ENCODE measurements at regions not wholly inside any gene's neighbourhood (a gene's known extent, or its start where the extent isn't known, plus 50 kb on each side); places are given as distances from the start of the nearest gene placed in this dataset.
A peak's percentile ranks its signal among the peaks of the same experiment; 100 is the strongest.

GRCh38 chr16:61370564-61370963 lies 665.7 kb downstream of the CDH8 start:
- no peak overlapping the region for H3K9ac ChIP-seq (ENCODE audit: control insufficient read depth, insufficient read depth, low read length)
- H3K4me3 ChIP-seq: no peak overlapping the region
- H3K27me3 ChIP-seq (replicated peaks in 1 of 2; ENCODE audit: control insufficient read depth in 2 of 2, insufficient read depth in 2 of 2, low read length in 1 of 2): no peaks in the 10 kb centered on the region
- POLR2A ChIA-PET: no interaction called here
- H3K79me2 ChIP-seq (ENCODE audit: control insufficient read depth, insufficient read depth, low read length): no peaks in the 10 kb centered on the region
- no peak for DNase-seq (ENCODE audit: low read depth, low spot score)
- peak; percentile 66 for ATAC-seq
- TF ChIP-seq PKNOX1 (IDR thresholded peaks at IDR 0.05) (peak; percentile 29; the same call in 1 of the 2 replicates), TCF12 (IDR thresholded peaks at IDR 0.05; ENCODE audit: low read depth, low read length) (no peak), FOS (IDR thresholded peaks at IDR 0.05; ENCODE audit: borderline replicate concordance, extremely low read depth, insufficient read length) (no peak)
- no peak overlapping the region for H3K27ac ChIP-seq (ENCODE audit: control insufficient read depth, insufficient read depth)
- BruUV-seq (replicated peaks): no TSS peak
- no peaks in the 10 kb centered on the region for H3K36me3 ChIP-seq (ENCODE audit: control insufficient read depth in 2 of 2, insufficient read depth in 2 of 2, low read length in 1 of 2)
- H3K9me3 ChIP-seq (replicated peaks; ENCODE audit: control insufficient read depth, insufficient read depth, low read length): no peaks in the 10 kb centered on the region
- RAD21 ChIA-PET (ENCODE audit: unreplicated experiment): no interaction called here
- CTCF ChIA-PET: no interaction called here
- H2AFZ ChIP-seq (ENCODE audit: control insufficient read depth, low read depth, low read length): no peak overlapping the region
- SMC1A ChIA-PET (ENCODE audit: uncharacterized antibody, unreplicated experiment): no interaction called here
- H4K20me1 ChIP-seq (ENCODE audit: control insufficient read depth, insufficient read depth): no peaks in the 10 kb centered on the region
- no peak overlapping the region for H3K4me2 ChIP-seq (ENCODE audit: control insufficient read depth, insufficient read depth)
- no peak for FAIRE-seq
- WGBS (ENCODE audit: insufficient coverage, insufficient replicate concordance, low lambda C conversion rate, missing lambda C conversion rate): 2% methylated on average over 2 of the region's 2 CpGs
- in situ Hi-C loops (cut with MboI) (no loop called here), intact Hi-C loops (cut with micrococcal nuclease; ENCODE audit: unreplicated experiment) (no loop called here)
- no peaks in the 10 kb centered on the region for H3K4me1 ChIP-seq (ENCODE audit: control insufficient read depth, insufficient read depth, low read length)

DNA sequence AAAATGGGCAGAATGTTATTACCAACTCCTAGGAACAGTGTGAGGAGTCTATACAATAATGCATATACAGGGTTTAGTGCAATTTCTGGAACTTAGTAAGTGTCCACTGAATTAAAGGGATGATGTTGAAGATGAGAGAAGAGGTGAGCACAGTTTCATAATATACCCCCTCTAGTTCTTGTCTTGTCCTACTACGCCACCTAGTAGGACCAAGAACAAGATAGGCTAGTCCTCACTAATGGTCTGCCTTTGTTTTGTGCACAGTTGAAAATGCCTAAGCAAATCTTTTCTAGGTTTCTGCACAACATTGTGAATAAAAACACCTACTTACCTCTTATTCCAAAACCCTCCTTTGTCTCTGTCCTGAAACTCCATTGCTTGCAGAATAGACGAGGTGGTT lies 670.2 kb downstream of the CDH8 start:
- no peak for FAIRE-seq
- WGBS (ENCODE audit: insufficient coverage, insufficient replicate concordance, low lambda C conversion rate, missing lambda C conversion rate): 17% methylated on average over 2 of the region's 2 CpGs
- CTCF ChIA-PET: no interaction called here
- no peak overlapping the region for H3K9ac ChIP-seq (ENCODE audit: control insufficient read depth, insufficient read depth, low read length)
- H3K4me2 ChIP-seq (ENCODE audit: control insufficient read depth, insufficient read depth): no peak overlapping the region
- H3K4me1 ChIP-seq (ENCODE audit: control insufficient read depth, insufficient read depth, low read length): no peaks in the 10 kb centered on the region
- intact Hi-C loops (cut with micrococcal nuclease; ENCODE audit: unreplicated experiment): no loop called here
- no peaks in the 10 kb centered on the region for H3K36me3 ChIP-seq (ENCODE audit: control insufficient read depth in 2 of 2, insufficient read depth in 2 of 2, low read length in 1 of 2)
- POLR2A ChIA-PET: no interaction called here
- no peak for TF ChIP-seq ZNF384 (IDR thresholded peaks at IDR 0.05; ENCODE audit: borderline replicate concordance, low read depth, low read length)
- no peak for TF ChIP-seq ASH2L (IDR thresholded peaks at IDR 0.05; ENCODE audit: borderline replicate concordance, low read depth)
- TF ChIP-seq, protein P1, sequence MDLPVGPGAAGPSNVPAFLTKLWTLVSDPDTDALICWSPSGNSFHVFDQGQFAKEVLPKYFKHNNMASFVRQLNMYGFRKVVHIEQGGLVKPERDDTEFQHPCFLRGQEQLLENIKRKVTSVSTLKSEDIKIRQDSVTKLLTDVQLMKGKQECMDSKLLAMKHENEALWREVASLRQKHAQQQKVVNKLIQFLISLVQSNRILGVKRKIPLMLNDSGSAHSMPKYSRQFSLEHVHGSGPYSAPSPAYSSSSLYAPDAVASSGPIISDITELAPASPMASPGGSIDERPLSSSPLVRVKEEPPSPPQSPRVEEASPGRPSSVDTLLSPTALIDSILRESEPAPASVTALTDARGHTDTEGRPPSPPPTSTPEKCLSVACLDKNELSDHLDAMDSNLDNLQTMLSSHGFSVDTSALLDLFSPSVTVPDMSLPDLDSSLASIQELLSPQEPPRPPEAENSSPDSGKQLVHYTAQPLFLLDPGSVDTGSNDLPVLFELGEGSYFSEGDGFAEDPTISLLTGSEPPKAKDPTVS (IDR thresholded peaks at IDR 0.05; ENCODE audit: low read depth, low read length): no peak
- TF ChIP-seq, protein P2, sequence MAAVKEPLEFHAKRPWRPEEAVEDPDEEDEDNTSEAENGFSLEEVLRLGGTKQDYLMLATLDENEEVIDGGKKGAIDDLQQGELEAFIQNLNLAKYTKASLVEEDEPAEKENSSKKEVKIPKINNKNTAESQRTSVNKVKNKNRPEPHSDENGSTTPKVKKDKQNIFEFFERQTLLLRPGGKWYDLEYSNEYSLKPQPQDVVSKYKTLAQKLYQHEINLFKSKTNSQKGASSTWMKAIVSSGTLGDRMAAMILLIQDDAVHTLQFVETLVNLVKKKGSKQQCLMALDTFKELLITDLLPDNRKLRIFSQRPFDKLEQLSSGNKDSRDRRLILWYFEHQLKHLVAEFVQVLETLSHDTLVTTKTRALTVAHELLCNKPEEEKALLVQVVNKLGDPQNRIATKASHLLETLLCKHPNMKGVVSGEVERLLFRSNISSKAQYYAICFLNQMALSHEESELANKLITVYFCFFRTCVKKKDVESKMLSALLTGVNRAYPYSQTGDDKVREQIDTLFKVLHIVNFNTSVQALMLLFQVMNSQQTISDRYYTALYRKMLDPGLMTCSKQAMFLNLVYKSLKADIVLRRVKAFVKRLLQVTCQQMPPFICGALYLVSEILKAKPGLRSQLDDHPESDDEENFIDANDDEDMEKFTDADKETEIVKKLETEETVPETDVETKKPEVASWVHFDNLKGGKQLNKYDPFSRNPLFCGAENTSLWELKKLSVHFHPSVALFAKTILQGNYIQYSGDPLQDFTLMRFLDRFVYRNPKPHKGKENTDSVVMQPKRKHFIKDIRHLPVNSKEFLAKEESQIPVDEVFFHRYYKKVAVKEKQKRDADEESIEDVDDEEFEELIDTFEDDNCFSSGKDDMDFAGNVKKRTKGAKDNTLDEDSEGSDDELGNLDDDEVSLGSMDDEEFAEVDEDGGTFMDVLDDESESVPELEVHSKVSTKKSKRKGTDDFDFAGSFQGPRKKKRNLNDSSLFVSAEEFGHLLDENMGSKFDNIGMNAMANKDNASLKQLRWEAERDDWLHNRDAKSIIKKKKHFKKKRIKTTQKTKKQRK (IDR thresholded peaks at IDR 0.05; ENCODE audit: low read depth, low read length): no peak
- TF ChIP-seq MLLT1 (IDR thresholded peaks at IDR 0.05): no peak
- no peak for TF ChIP-seq HDGF (IDR thresholded peaks at IDR 0.05)
- no peak for DNase-seq (ENCODE audit: low read depth, low spot score)
- no peaks in the 10 kb centered on the region for H3K9me3 ChIP-seq (replicated peaks; ENCODE audit: control insufficient read depth, insufficient read depth, low read length)
- no peaks in the 10 kb centered on the region for H3K27me3 ChIP-seq (replicated peaks in 1 of 2; ENCODE audit: control insufficient read depth in 2 of 2, insufficient read depth in 2 of 2, low read length in 1 of 2)
- no peak overlapping the region for H3K4me3 ChIP-seq
- in situ Hi-C loops (cut with MboI): no loop called here
- no peaks in the 10 kb centered on the region for H4K20me1 ChIP-seq (ENCODE audit: control insufficient read depth, insufficient read depth)
- RAD21 ChIA-PET (ENCODE audit: unreplicated experiment): no interaction called here
- no peak for ATAC-seq
- BruUV-seq (replicated peaks): no TSS peak
- H3K27ac ChIP-seq (ENCODE audit: control insufficient read depth, insufficient read depth): no peak overlapping the region
- SMC1A ChIA-PET (ENCODE audit: uncharacterized antibody, unreplicated experiment): no interaction called here
- H3K79me2 ChIP-seq (ENCODE audit: control insufficient read depth, insufficient read depth, low read length): no peaks in the 10 kb centered on the region
- H2AFZ ChIP-seq (ENCODE audit: control insufficient read depth, low read depth, low read length): no peak overlapping the region
